ENCODE measurements at regions not wholly inside any gene's neighbourhood (a gene's known extent, or its start where the extent isn't known, plus 50 kb on each side); places are given as distances from the start of the nearest gene placed in this dataset.

DNA sequence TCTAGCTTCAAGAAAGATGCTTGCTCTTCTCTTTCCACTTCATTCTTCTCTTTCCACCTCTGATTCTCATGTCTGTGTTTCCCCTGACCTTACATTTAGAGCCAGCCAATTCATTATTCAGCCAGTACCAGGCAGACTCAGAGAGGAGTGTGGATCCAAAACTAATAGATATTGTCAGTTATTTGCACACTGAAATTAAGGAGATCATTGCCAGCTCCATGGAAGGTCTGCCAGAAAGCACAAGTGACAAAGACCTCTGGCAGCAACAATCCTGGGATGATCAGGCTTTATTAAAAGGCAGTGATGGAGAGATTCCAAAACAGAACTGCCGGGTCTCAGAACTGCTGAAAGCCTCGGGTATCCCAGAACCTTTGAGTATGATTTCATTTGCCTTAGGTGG lies 749.4 kb downstream of the XPNPEP1 start:
- TF ChIP-seq, protein P1, sequence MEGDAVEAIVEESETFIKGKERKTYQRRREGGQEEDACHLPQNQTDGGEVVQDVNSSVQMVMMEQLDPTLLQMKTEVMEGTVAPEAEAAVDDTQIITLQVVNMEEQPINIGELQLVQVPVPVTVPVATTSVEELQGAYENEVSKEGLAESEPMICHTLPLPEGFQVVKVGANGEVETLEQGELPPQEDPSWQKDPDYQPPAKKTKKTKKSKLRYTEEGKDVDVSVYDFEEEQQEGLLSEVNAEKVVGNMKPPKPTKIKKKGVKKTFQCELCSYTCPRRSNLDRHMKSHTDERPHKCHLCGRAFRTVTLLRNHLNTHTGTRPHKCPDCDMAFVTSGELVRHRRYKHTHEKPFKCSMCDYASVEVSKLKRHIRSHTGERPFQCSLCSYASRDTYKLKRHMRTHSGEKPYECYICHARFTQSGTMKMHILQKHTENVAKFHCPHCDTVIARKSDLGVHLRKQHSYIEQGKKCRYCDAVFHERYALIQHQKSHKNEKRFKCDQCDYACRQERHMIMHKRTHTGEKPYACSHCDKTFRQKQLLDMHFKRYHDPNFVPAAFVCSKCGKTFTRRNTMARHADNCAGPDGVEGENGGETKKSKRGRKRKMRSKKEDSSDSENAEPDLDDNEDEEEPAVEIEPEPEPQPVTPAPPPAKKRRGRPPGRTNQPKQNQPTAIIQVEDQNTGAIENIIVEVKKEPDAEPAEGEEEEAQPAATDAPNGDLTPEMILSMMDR (conservative IDR thresholded peaks at IDR 0.05) = no peak
- TF ChIP-seq EZH2 (IDR thresholded peaks at IDR 0.05; ENCODE audit: low read depth) = no peak

Data from PC-9 (cell line).